IMR-90 (cell line): ENCODE measurements at regions not wholly inside any gene's neighbourhood (a gene's known extent, or its start where the extent isn't known, plus 50 kb on each side); places are given as distances from the start of the nearest gene placed in this dataset.

Experiments
- ATAC-seq: fragments of 200-7000 bp; cut with Tn5 transposase; 2 replicates; pipeline ENCODE4 v1.9.1; 2020; ENCODE audit warnings: low read depth, mild to moderate bottlenecking, moderate library complexity
- BruUV-seq: library from RNA; stranded (reverse); fragments of 400-500 nt; replicated peaks from 2 replicates; lab custom pipeline; 2021; lab: Mats Ljungman, UMichigan
- CTCF ChIA-PET: fragments of 300-600 bp; formaldehyde crosslinking; extraction: SDS; loops from one replicate; lab custom pipeline; 2021; ENCODE audit warnings: antibody characterized with exemption; lab: Yijun Ruan, JAX
- POLR2A ChIA-PET: fragments of 300-600 bp; sonication (Branson Sonifier 250); formaldehyde crosslinking; loops from one replicate; lab custom pipeline; 2022; ENCODE audit warnings: antibody characterized with exemption; ENCODE audit not compliant: unreplicated experiment; lab: Charles Lee
- DNase-seq: peaks from one replicate; pipeline ENCODE4 v3.0.0; 2013
- H2AFZ ChIP-seq: replicated peaks from 2 replicates; pipeline ENCODE3; 2013; ENCODE audit warnings: low read length, mild to moderate bottlenecking; ENCODE audit not compliant: poor library complexity
- H2AK5ac ChIP-seq: 2 replicates; pipeline ENCODE4 v1.6.1; 2013; ENCODE audit warnings: low read depth, low read length, inconsistent platforms
- H2AK9ac ChIP-seq: replicated peaks from 2 replicates; pipeline ENCODE3; 2013; ENCODE audit warnings: mild to moderate bottlenecking, low read depth, low read length, moderate library complexity; ENCODE audit not compliant: poor library complexity
- H2BK120ac ChIP-seq: 2 replicates; pipeline ENCODE4 v1.6.1; 2013; ENCODE audit warnings: low read depth, low read length, inconsistent platforms
- H2BK15ac ChIP-seq: 3 replicates; pipeline ENCODE4 v1.6.1; 2013; ENCODE audit warnings: low read depth, low read length, inconsistent platforms
- H2BK20ac ChIP-seq: 2 replicates; pipeline ENCODE4 v1.6.1; 2013; ENCODE audit warnings: low read depth, mild to moderate bottlenecking, inconsistent platforms, low read length, moderate library complexity
- H2BK5ac ChIP-seq: 2 replicates; pipeline ENCODE4 v1.6.1; 2013; ENCODE audit warnings: mild to moderate bottlenecking, low read depth, low read length, inconsistent platforms; ENCODE audit not compliant: poor library complexity, severe bottlenecking
- H3K14ac ChIP-seq: replicated peaks from 2 replicates; pipeline ENCODE4 v1.6.1; 2013; ENCODE audit warnings: low read depth, low read length, inconsistent platforms
- H3K18ac ChIP-seq: 2 replicates; pipeline ENCODE4 v1.6.1; 2013; ENCODE audit warnings: low read depth, low read length, control low read depth
- H3K23ac ChIP-seq: 2 replicates; pipeline ENCODE4 v1.6.1; 2013; ENCODE audit warnings: low read depth, low read length, inconsistent platforms
- H3K27ac ChIP-seq: 2 replicates; pipeline ENCODE4 v1.5.1; 2013; ENCODE audit warnings: mild to moderate bottlenecking, control low read depth, low read length; ENCODE audit not compliant: insufficient read depth
- H3K27me3 ChIP-seq: 2 replicates; pipeline ENCODE4 v1.6.1; 2013; ENCODE audit warnings: low read length; ENCODE audit not compliant: control insufficient read depth, insufficient read depth
- H3K36me3 ChIP-seq: 2 replicates; pipeline ENCODE4 v1.6.1; 2013; ENCODE audit warnings: low read length, mixed read lengths; ENCODE audit not compliant: control insufficient read depth, insufficient read depth
- H3K4ac ChIP-seq: 2 replicates; pipeline ENCODE4 v1.6.1; 2013; ENCODE audit warnings: low read depth, low read length, inconsistent platforms
- H3K4me1 ChIP-seq: 2 replicates; pipeline ENCODE4 v1.6.1; 2013; ENCODE audit warnings: low read length, mixed read lengths; ENCODE audit not compliant: control insufficient read depth, insufficient read depth
- H3K4me2 ChIP-seq: 2 replicates; pipeline ENCODE4 v1.6.1; 2013; ENCODE audit warnings: low read depth, mild to moderate bottlenecking, control low read depth, low read length, moderate library complexity
- H3K4me3 ChIP-seq: 2 replicates; pipeline ENCODE4 v1.5.1; 2013; ENCODE audit warnings: low read depth, mild to moderate bottlenecking, control low read depth, low read length, moderate library complexity; ENCODE audit not compliant: insufficient read depth
- H3K56ac ChIP-seq: 2 replicates; pipeline ENCODE4 v1.6.1; 2013; ENCODE audit warnings: low read length, inconsistent platforms; ENCODE audit not compliant: insufficient read depth; ENCODE audit errors: extremely low read depth
- H3K79me1 ChIP-seq, 2 experiments: 2 replicates each; pipeline ENCODE4 v1.6.1; 2013; ENCODE audit warnings: low read length in 2 of 2, inconsistent platforms in 1 of 2, low read depth in 1 of 2
- H3K9ac ChIP-seq: 2 replicates; pipeline ENCODE4 v1.6.1; 2013; ENCODE audit warnings: low read depth, low read length, control low read depth
- H3K9me1 ChIP-seq: 2 replicates; pipeline ENCODE4 v1.6.1; 2013; ENCODE audit warnings: low read length, inconsistent platforms; ENCODE audit not compliant: insufficient read depth
- H3K9me3 ChIP-seq: 2 replicates; pipeline ENCODE4 v1.6.1; 2013; ENCODE audit warnings: low read length; ENCODE audit not compliant: control insufficient read depth, insufficient read depth
- H4K20me1 ChIP-seq: 2 replicates; pipeline ENCODE4 v1.6.1; 2013; ENCODE audit warnings: low read length, inconsistent platforms; ENCODE audit not compliant: insufficient read depth
- H4K5ac ChIP-seq: 2 replicates; pipeline ENCODE4 v1.6.1; 2013; ENCODE audit warnings: mild to moderate bottlenecking, low read depth, low read length, control low read depth
- H4K8ac ChIP-seq, 2 experiments: 2 replicates each; pipeline ENCODE4 v1.6.1; 2013; ENCODE audit warnings: low read depth in 2 of 2, low read length in 2 of 2, control low read depth in 1 of 2, inconsistent platforms in 1 of 2
- H4K91ac ChIP-seq: 2 replicates; pipeline ENCODE4 v1.6.1; 2013; ENCODE audit warnings: low read depth, low read length, inconsistent platforms; ENCODE audit not compliant: insufficient read depth
- CHD1 ChIP-seq: IDR thresholded peaks from 2 replicates; pipeline ENCODE4 v1.6.1; 2012; ENCODE audit warnings: low read depth, low read length, improper control_type of control experiment
- FOS ChIP-seq: fragments of 150-350 bp; IDR thresholded peaks from 2 replicates; pipeline ENCODE4 v1.6.1; 2016; ENCODE audit warnings: low read depth, low read length
- MAFK ChIP-seq: IDR thresholded peaks from 2 replicates; pipeline ENCODE4 v1.6.1; 2012; ENCODE audit warnings: low read depth, low read length, improper control_type of control experiment
- dilution Hi-C: fragments of 300-500 bp; cut with HindIII; formaldehyde crosslinking; loops from one replicate; pipeline ENCODE4 v1.14.3; 2018; ENCODE audit warnings: low sequenced_read_pairs; ENCODE audit not compliant: unreplicated experiment
- in situ Hi-C: fragments of 300-500 bp; cut with MboI; formaldehyde crosslinking; loops from 3 replicates; pipeline ENCODE4 v1.14.3; 2019; ENCODE audit warnings: low sequenced_read_pairs, inconsistent platforms, mixed read lengths
- intact Hi-C: fragments of 100-400 bp; cut with micrococcal nuclease; formaldehyde crosslinking; loops from 2 replicates; pipeline ENCODE4 v1.10.0; 2022
- TF ChIP-seq, protein P1 (sequence below): conservative IDR thresholded peaks from 2 replicates; pipeline ENCODE4 v1.5.1; 2012; ENCODE audit warnings: mild to moderate bottlenecking, low read depth, low read length, improper control_type of control experiment
- TF ChIP-seq, protein P2 (sequence below): fragments of 150-350 bp; IDR thresholded peaks from 2 replicates; pipeline ENCODE4 v1.6.1; 2017; ENCODE audit warnings: mild to moderate bottlenecking, antibody characterized with exemption, low read length, low read depth

DNA sequence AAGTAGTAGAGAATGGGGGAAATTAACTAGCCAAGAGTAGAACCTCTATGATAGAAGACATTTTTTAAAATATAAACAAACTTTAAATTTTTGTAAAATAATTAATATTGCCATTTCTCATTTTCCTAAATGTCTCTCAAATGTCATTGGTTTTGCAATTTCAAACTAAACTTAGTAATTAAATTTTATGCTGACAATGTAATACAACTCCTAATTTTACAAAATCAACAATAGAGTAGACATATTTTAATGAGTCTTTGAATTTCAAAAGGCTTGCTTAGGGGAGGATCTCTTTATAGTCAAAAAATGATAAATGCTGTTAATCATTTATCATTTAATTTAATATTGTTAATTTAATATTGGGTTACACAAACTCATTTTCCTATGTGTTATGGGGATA is 81.8 kb downstream of the ZWINT start:
- ChIA-PET POLR2A (no interaction called here), CTCF (no interaction called here)
- H2AK9ac ChIP-seq, result no peak overlapping the region
- no peaks in the 10 kb centered on the region for H3K36me3 ChIP-seq
- H2BK15ac ChIP-seq, result no peak overlapping the region
- DNase-seq, result no peak
- no peak for ATAC-seq
- H3K27ac ChIP-seq, result no peak overlapping the region
- H3K4ac ChIP-seq, result no peak overlapping the region
- H4K20me1 ChIP-seq, result no peaks in the 10 kb centered on the region
- no TSS peak for BruUV-seq
- no peak overlapping the region for H4K91ac ChIP-seq
- no peak overlapping the region for H3K4me3 ChIP-seq
- H2BK20ac ChIP-seq, result no peak overlapping the region
- no peaks in the 10 kb centered on the region for H3K4me1 ChIP-seq
- H3K9me3 ChIP-seq, result no peaks in the 10 kb centered on the region
- dilution Hi-C loops (no loop called here), in situ Hi-C loops (no loop called here), intact Hi-C loops (no loop called here)
- H3K56ac ChIP-seq, result no peak overlapping the region
- no peak overlapping the region for H2BK5ac ChIP-seq
- H4K5ac ChIP-seq, result no peak overlapping the region
- no peaks in the 10 kb centered on the region for H3K79me1 ChIP-seq
- TF ChIP-seq, protein P1, sequence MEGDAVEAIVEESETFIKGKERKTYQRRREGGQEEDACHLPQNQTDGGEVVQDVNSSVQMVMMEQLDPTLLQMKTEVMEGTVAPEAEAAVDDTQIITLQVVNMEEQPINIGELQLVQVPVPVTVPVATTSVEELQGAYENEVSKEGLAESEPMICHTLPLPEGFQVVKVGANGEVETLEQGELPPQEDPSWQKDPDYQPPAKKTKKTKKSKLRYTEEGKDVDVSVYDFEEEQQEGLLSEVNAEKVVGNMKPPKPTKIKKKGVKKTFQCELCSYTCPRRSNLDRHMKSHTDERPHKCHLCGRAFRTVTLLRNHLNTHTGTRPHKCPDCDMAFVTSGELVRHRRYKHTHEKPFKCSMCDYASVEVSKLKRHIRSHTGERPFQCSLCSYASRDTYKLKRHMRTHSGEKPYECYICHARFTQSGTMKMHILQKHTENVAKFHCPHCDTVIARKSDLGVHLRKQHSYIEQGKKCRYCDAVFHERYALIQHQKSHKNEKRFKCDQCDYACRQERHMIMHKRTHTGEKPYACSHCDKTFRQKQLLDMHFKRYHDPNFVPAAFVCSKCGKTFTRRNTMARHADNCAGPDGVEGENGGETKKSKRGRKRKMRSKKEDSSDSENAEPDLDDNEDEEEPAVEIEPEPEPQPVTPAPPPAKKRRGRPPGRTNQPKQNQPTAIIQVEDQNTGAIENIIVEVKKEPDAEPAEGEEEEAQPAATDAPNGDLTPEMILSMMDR, result no peak
- TF ChIP-seq MAFK (peak; percentile 32; the same call in 1 of the 2 replicates), FOS (no peak), CHD1 (no peak)
- TF ChIP-seq, protein P2, sequence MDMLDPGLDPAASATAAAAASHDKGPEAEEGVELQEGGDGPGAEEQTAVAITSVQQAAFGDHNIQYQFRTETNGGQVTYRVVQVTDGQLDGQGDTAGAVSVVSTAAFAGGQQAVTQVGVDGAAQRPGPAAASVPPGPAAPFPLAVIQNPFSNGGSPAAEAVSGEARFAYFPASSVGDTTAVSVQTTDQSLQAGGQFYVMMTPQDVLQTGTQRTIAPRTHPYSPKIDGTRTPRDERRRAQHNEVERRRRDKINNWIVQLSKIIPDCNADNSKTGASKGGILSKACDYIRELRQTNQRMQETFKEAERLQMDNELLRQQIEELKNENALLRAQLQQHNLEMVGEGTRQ, result no peak
- no peaks in the 10 kb centered on the region for H3K27me3 ChIP-seq
- H3K18ac ChIP-seq, result no peak overlapping the region
- no peak overlapping the region for H2AFZ ChIP-seq
- H3K4me2 ChIP-seq, result no peak overlapping the region
- no peak overlapping the region for H2AK5ac ChIP-seq
- no peaks in the 10 kb centered on the region for H3K9me1 ChIP-seq
- no peak overlapping the region for H2BK120ac ChIP-seq
- no peak overlapping the region for H4K8ac ChIP-seq
- H3K9ac ChIP-seq, result no peak overlapping the region
- H3K23ac ChIP-seq, result no peak overlapping the region
- H3K14ac ChIP-seq, result no peak overlapping the region
